ENCODE measurements at regions not wholly inside any gene's neighbourhood (a gene's known extent, or its start where the extent isn't known, plus 50 kb on each side); places are given as distances from the start of the nearest gene placed in this dataset.
"Not testable (repeated sequence)": the region's sequence is repeated elsewhere in the genome, so short reads cannot be mapped to it uniquely, and the experiment has no call there.

- CTCF ChIA-PET = no interaction called here
- Mint-ChIP-seq H3K36me3 (ENCODE audit: low read depth) (no peaks in the 10 kb centered on the region), H3K9me3 (peaks cover 6% of the 10 kb centered on the region), H3K4me1 (no peaks in the 10 kb centered on the region), H3K27ac (no peak overlapping the region), H3K4me3 (no peak overlapping the region), H3K27me3 (no peaks in the 10 kb centered on the region)
- POLR2A ChIA-PET = no interaction called here
- DNase-seq = no peak
These were observed 1920.0 kb upstream of the RAG2 start for GRCh38 chr11:38517991-38518390.

- H3K36me3 Mint-ChIP-seq (ENCODE audit: low read depth); CTCF ChIA-PET; POLR2A ChIA-PET; H3K27ac Mint-ChIP-seq; H3K27me3 Mint-ChIP-seq; H3K9me3 Mint-ChIP-seq; DNase-seq; H3K4me3 Mint-ChIP-seq; H3K4me1 Mint-ChIP-seq: not testable (repeated sequence)
These were observed 1914.8 kb upstream of the RAG2 start for GRCh38 chr11:38512830-38513229.

- POLR2A ChIA-PET = no interaction called here
- Mint-ChIP-seq H3K27ac (no peak overlapping the region), H3K27me3 (no peaks in the 10 kb centered on the region), H3K4me3 (no peak overlapping the region), H3K36me3 (ENCODE audit: low read depth) (no peaks in the 10 kb centered on the region), H3K4me1 (no peaks in the 10 kb centered on the region), H3K9me3 (peaks cover 7% of the 10 kb centered on the region)
- CTCF ChIA-PET = no interaction called here
- DNase-seq = no peak
These were observed 1912.0 kb upstream of the RAG2 start for GRCh38 chr11:38510041-38510440.

GRCh38 chr11:38503876-38504275 is 1905.8 kb upstream of the RAG2 start:
- Mint-ChIP-seq H3K27ac (no peak overlapping the region), H3K36me3 (ENCODE audit: low read depth) (no peaks in the 10 kb centered on the region), H3K27me3 (no peaks in the 10 kb centered on the region)

GRCh38 chr11:38498721-38499120 is 1900.7 kb upstream of the RAG2 start:
- peaks cover 14% of the 10 kb centered on the region for H3K9me3 Mint-ChIP-seq
- POLR2A ChIA-PET = no interaction called here
- CTCF ChIA-PET = no interaction called here
- no peak overlapping the region for H3K4me3 Mint-ChIP-seq
- no peaks in the 10 kb centered on the region for H3K27me3 Mint-ChIP-seq
- H3K4me1 Mint-ChIP-seq = no peaks in the 10 kb centered on the region
- H3K36me3 Mint-ChIP-seq (ENCODE audit: low read depth) = no peaks in the 10 kb centered on the region
- no peak overlapping the region for H3K27ac Mint-ChIP-seq
- no peak for DNase-seq

More at GRCh38 chr11:38503876-38504275, 1905.8 kb upstream of the RAG2 start:
- Mint-ChIP-seq H3K4me3 (no peak overlapping the region), H3K4me1 (no peaks in the 10 kb centered on the region), H3K9me3 (peaks cover 13% of the 10 kb centered on the region)
- ChIA-PET POLR2A (no interaction called here), CTCF (no interaction called here)
- DNase-seq = no peak

- Mint-ChIP-seq H3K9me3 (peaks cover 20% of the 10 kb centered on the region), H3K4me1 (no peaks in the 10 kb centered on the region), H3K27ac (no peak overlapping the region), H3K4me3 (no peak overlapping the region), H3K36me3 (ENCODE audit: low read depth) (no peaks in the 10 kb centered on the region), H3K27me3 (no peaks in the 10 kb centered on the region)
- POLR2A ChIA-PET = no interaction called here
- DNase-seq = no peak
- CTCF ChIA-PET = no interaction called here
These were observed 1894.0 kb upstream of the RAG2 start for GRCh38 chr11:38491986-38492385.

GRCh38 chr11:38481391-38481790 is 1883.4 kb upstream of the RAG2 start:
- H3K4me1 Mint-ChIP-seq = no peaks in the 10 kb centered on the region
- POLR2A ChIA-PET = no interaction called here
- no peaks in the 10 kb centered on the region for H3K36me3 Mint-ChIP-seq (ENCODE audit: low read depth)
- H3K27me3 Mint-ChIP-seq = no peaks in the 10 kb centered on the region
- H3K4me3 Mint-ChIP-seq = no peak overlapping the region
- CTCF ChIA-PET = no interaction called here
- DNase-seq = no peak
- peaks cover 8% of the 10 kb centered on the region for H3K9me3 Mint-ChIP-seq
- no peak overlapping the region for H3K27ac Mint-ChIP-seq

GRCh38 chr11:38476808-38477575 is 1879.0 kb upstream of the RAG2 start:
- H3K9me3 Mint-ChIP-seq = peaks cover 6% of the 10 kb centered on the region

GRCh38 chr11:38461751-38462150 is 1863.7 kb upstream of the RAG2 start:
- Mint-ChIP-seq H3K4me3 (no peak overlapping the region), H3K36me3 (ENCODE audit: low read depth) (no peaks in the 10 kb centered on the region), H3K27me3 (no peaks in the 10 kb centered on the region), H3K27ac (no peak overlapping the region), H3K4me1 (no peaks in the 10 kb centered on the region), H3K9me3 (peaks cover 7% of the 10 kb centered on the region)
- ChIA-PET POLR2A (no interaction called here), CTCF (no interaction called here)
- no peak for DNase-seq

More at GRCh38 chr11:38476808-38477575, 1879.0 kb upstream of the RAG2 start:
- H3K4me3 Mint-ChIP-seq = no peak overlapping the region
- H3K27ac Mint-ChIP-seq = no peak overlapping the region
- no peaks in the 10 kb centered on the region for H3K27me3 Mint-ChIP-seq
- DNase-seq = no peak
- CTCF ChIA-PET = no interaction called here
- H3K36me3 Mint-ChIP-seq (ENCODE audit: low read depth) = no peaks in the 10 kb centered on the region
- H3K4me1 Mint-ChIP-seq = no peaks in the 10 kb centered on the region
- POLR2A ChIA-PET = no interaction called here

GRCh38 chr11:38460896-38461295 is 1862.9 kb upstream of the RAG2 start:
- Mint-ChIP-seq H3K4me3 (no peak overlapping the region), H3K27me3 (no peaks in the 10 kb centered on the region), H3K9me3 (peaks cover 4% of the 10 kb centered on the region), H3K36me3 (ENCODE audit: low read depth) (no peaks in the 10 kb centered on the region), H3K4me1 (no peaks in the 10 kb centered on the region), H3K27ac (no peak overlapping the region)
- ChIA-PET CTCF (no interaction called here), POLR2A (no interaction called here)
- DNase-seq = no peak

GRCh38 chr11:38460429-38460828 is 1862.4 kb upstream of the RAG2 start:
- no peaks in the 10 kb centered on the region for H3K27me3 Mint-ChIP-seq
- no peaks in the 10 kb centered on the region for H3K4me1 Mint-ChIP-seq
- no peak for DNase-seq
- H3K27ac Mint-ChIP-seq = no peak overlapping the region
- CTCF ChIA-PET = no interaction called here
- POLR2A ChIA-PET = no interaction called here
- no peak overlapping the region for H3K4me3 Mint-ChIP-seq
- H3K36me3 Mint-ChIP-seq (ENCODE audit: low read depth) = no peaks in the 10 kb centered on the region
- H3K9me3 Mint-ChIP-seq = peaks cover 3% of the 10 kb centered on the region

GRCh38 chr11:38456371-38456770 is 1858.3 kb upstream of the RAG2 start:
- ChIA-PET POLR2A (no interaction called here), CTCF (no interaction called here)
- H3K36me3 Mint-ChIP-seq (ENCODE audit: low read depth) = no peaks in the 10 kb centered on the region
- DNase-seq = no peak
- H3K4me3 Mint-ChIP-seq = no peak overlapping the region
- no peaks in the 10 kb centered on the region for H3K27me3 Mint-ChIP-seq
- no peak overlapping the region for H3K27ac Mint-ChIP-seq
- H3K9me3 Mint-ChIP-seq = peaks cover 13% of the 10 kb centered on the region
- no peaks in the 10 kb centered on the region for H3K4me1 Mint-ChIP-seq

- Mint-ChIP-seq H3K4me3 (no peak overlapping the region), H3K9me3 (peaks cover 13% of the 10 kb centered on the region), H3K36me3 (ENCODE audit: low read depth) (no peaks in the 10 kb centered on the region), H3K27me3 (no peaks in the 10 kb centered on the region), H3K27ac (no peak overlapping the region), H3K4me1 (no peaks in the 10 kb centered on the region)
- ChIA-PET POLR2A (no interaction called here), CTCF (no interaction called here)
- no peak for DNase-seq
These were observed 1850.2 kb upstream of the RAG2 start for GRCh38 chr11:38448284-38448683.

- H3K9me3 Mint-ChIP-seq = peaks cover 12% of the 10 kb centered on the region
- no peaks in the 10 kb centered on the region for H3K36me3 Mint-ChIP-seq (ENCODE audit: low read depth)
- no peaks in the 10 kb centered on the region for H3K27me3 Mint-ChIP-seq
- ChIA-PET POLR2A (no interaction called here), CTCF (no interaction called here)
- no peak overlapping the region for H3K27ac Mint-ChIP-seq
- no peak for DNase-seq
- no peak overlapping the region for H3K4me3 Mint-ChIP-seq
- no peaks in the 10 kb centered on the region for H3K4me1 Mint-ChIP-seq
These were observed 1848.3 kb upstream of the RAG2 start for GRCh38 chr11:38446336-38446735.
